ENCODE measurements at regions not wholly inside any gene's neighbourhood (a gene's known extent, or its start where the extent isn't known, plus 50 kb on each side); places are given as distances from the start of the nearest gene placed in this dataset.

DNA sequence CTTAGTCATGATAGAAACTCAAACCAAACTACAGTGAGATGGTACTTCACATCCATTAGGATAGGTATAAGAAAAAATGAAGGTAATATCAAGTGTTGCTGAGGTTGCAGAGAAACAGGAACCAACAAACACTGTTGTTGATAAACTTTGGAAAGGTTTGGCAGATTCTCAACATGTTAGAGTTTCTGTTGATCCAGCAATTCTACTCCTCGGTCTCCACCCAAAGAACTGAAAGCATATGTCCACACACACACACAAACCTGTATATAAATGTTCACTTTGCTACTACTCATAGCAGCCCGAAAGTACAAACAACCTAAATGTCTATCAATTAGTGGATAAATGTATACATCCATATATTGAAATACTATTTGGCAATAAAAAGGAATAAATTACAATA, 128.3 kb upstream of the CARMIL1 start:
- TF ChIP-seq RAD21 (IDR thresholded peaks at IDR 0.05; ENCODE audit: low read depth) (no peak), EP300 (IDR thresholded peaks at IDR 0.05; ENCODE audit: borderline replicate concordance) (no peak), TEAD4 (IDR thresholded peaks at IDR 0.05) (no peak), FOXM1 (IDR thresholded peaks at IDR 0.05; ENCODE audit: borderline replicate concordance, low read depth) (no peak), TAF1 (IDR thresholded peaks at IDR 0.05; ENCODE audit: low read depth) (no peak)
- TF ChIP-seq, protein P1, sequence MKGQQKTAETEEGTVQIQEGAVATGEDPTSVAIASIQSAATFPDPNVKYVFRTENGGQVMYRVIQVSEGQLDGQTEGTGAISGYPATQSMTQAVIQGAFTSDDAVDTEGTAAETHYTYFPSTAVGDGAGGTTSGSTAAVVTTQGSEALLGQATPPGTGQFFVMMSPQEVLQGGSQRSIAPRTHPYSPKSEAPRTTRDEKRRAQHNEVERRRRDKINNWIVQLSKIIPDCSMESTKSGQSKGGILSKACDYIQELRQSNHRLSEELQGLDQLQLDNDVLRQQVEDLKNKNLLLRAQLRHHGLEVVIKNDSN (IDR thresholded peaks at IDR 0.05) = no peak
- TF ChIP-seq, protein P2, sequence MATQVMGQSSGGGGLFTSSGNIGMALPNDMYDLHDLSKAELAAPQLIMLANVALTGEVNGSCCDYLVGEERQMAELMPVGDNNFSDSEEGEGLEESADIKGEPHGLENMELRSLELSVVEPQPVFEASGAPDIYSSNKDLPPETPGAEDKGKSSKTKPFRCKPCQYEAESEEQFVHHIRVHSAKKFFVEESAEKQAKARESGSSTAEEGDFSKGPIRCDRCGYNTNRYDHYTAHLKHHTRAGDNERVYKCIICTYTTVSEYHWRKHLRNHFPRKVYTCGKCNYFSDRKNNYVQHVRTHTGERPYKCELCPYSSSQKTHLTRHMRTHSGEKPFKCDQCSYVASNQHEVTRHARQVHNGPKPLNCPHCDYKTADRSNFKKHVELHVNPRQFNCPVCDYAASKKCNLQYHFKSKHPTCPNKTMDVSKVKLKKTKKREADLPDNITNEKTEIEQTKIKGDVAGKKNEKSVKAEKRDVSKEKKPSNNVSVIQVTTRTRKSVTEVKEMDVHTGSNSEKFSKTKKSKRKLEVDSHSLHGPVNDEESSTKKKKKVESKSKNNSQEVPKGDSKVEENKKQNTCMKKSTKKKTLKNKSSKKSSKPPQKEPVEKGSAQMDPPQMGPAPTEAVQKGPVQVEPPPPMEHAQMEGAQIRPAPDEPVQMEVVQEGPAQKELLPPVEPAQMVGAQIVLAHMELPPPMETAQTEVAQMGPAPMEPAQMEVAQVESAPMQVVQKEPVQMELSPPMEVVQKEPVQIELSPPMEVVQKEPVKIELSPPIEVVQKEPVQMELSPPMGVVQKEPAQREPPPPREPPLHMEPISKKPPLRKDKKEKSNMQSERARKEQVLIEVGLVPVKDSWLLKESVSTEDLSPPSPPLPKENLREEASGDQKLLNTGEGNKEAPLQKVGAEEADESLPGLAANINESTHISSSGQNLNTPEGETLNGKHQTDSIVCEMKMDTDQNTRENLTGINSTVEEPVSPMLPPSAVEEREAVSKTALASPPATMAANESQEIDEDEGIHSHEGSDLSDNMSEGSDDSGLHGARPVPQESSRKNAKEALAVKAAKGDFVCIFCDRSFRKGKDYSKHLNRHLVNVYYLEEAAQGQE (IDR thresholded peaks at IDR 0.05; ENCODE audit: low read depth) = no peak
- TF ChIP-seq, protein P3, sequence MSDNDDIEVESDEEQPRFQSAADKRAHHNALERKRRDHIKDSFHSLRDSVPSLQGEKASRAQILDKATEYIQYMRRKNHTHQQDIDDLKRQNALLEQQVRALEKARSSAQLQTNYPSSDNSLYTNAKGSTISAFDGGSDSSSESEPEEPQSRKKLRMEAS (IDR thresholded peaks at IDR 0.05) = no peak
